ENCODE measurements at regions not wholly inside any gene's neighbourhood (a gene's known extent, or its start where the extent isn't known, plus 50 kb on each side); places are given as distances from the start of the nearest gene placed in this dataset.

DNA sequence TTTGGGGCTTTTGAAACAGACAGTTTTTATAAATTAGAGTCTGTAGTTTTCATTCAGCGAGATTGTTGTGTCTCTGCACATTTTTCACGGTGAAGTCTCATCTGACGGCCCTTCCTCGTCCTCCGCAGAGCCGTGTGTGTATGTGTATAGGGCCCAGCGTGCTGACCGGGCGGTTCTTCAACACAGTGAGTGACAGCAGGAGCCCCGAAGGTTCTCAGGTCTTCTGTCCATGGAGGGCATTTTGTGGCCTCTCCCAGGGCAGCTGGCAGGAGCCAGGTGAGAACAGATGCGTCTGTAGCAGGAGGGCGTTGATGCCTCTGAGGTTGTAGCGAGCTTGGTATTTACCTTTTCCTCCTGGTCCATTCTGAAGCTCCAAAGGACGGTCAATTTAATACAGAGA lies 116.0 kb upstream of the LPCAT1 start:
- Histone ChIP-seq H3K79me2 (no peaks in the 10 kb centered on the region), H3K36me3 (replicated peaks; ENCODE audit: insufficient read depth, low read depth) (no peaks in the 10 kb centered on the region), H2AFZ (no peak overlapping the region), H4K20me1 (ENCODE audit: insufficient read depth, poor library complexity, severe bottlenecking) (no peaks in the 10 kb centered on the region), H3K4me1 (ENCODE audit: insufficient read depth) (no peaks in the 10 kb centered on the region), H3K9me3 (ENCODE audit: low read depth) (no peaks in the 10 kb centered on the region), H3K4me2 (no peak overlapping the region), H3K27me3 (peaks cover 12% of the 10 kb centered on the region), H3K9me2 (replicated peaks; ENCODE audit: insufficient read depth) (no peaks in the 10 kb centered on the region), H3K4me3 (no peak overlapping the region), H3K27ac (no peak overlapping the region)
- DNase-seq (ENCODE audit: low spot score) = no peak
- WGBS (ENCODE audit: low lambda C conversion rate, missing lambda C conversion rate) = 86% methylated on average over 14 of the region's 14 CpGs
- TF ChIP-seq, protein P1, sequence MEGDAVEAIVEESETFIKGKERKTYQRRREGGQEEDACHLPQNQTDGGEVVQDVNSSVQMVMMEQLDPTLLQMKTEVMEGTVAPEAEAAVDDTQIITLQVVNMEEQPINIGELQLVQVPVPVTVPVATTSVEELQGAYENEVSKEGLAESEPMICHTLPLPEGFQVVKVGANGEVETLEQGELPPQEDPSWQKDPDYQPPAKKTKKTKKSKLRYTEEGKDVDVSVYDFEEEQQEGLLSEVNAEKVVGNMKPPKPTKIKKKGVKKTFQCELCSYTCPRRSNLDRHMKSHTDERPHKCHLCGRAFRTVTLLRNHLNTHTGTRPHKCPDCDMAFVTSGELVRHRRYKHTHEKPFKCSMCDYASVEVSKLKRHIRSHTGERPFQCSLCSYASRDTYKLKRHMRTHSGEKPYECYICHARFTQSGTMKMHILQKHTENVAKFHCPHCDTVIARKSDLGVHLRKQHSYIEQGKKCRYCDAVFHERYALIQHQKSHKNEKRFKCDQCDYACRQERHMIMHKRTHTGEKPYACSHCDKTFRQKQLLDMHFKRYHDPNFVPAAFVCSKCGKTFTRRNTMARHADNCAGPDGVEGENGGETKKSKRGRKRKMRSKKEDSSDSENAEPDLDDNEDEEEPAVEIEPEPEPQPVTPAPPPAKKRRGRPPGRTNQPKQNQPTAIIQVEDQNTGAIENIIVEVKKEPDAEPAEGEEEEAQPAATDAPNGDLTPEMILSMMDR (IDR thresholded peaks at IDR 0.05; ENCODE audit: poor library complexity) = no peak
- TF ChIP-seq EZH2phosphoT487 (IDR thresholded peaks at IDR 0.05; ENCODE audit: low read depth, severe bottlenecking, unreplicated experiment) (no peak), EZH2 (IDR thresholded peaks at IDR 0.05; ENCODE audit: borderline replicate concordance) (no peak)

DNA sequence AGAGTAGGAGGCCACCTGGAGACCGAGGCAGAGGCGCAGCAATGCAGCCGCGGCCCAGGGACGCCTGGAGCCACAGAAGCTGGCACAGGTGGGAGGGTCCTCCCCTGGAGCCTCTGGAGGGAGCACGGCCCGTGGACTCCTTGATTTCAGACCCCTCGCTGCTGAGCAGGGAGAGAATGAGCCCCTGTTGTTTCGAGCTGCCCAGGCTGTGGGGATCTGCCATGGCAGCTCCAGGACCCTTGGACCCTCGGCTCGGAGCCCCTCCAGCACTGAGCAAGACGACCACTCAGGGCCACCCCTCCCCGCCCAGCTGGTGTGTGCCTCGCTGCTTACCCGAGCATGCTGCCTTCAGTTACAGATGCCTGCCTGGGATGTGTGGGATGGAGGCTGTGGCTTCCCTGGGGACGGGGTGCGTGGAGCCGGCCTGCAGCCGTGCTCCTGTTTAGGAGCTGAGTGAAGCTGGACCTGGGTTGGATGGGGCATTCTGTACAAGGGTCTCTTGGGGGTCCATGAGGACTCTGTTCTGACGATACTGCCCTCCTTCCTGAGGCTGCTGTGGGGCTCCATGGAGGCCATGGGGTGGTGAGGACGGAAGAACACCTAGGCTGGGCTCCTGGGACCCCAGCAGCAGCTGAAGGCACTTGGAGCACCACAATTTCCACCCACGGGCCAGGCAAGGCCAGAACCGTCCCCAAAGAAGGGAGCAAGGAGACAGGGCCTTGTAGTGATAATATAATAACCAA lies 115.1 kb upstream of the LPCAT1 start:
- Histone ChIP-seq H3K9me2 (replicated peaks; ENCODE audit: insufficient read depth) (no peaks in the 10 kb centered on the region), H3K27ac (no peak overlapping the region), H3K36me3 (replicated peaks; ENCODE audit: insufficient read depth, low read depth) (no peaks in the 10 kb centered on the region), H3K4me3 (no peak overlapping the region), H3K4me1 (ENCODE audit: insufficient read depth) (no peaks in the 10 kb centered on the region), H3K4me2 (no peak overlapping the region), H4K20me1 (ENCODE audit: insufficient read depth, poor library complexity, severe bottlenecking) (no peaks in the 10 kb centered on the region), H3K9me3 (ENCODE audit: low read depth) (no peaks in the 10 kb centered on the region), H2AFZ (no peak overlapping the region), H3K27me3 (peaks cover 7% of the 10 kb centered on the region), H3K79me2 (no peaks in the 10 kb centered on the region)
- 88% methylated on average over 21 of the region's 23 CpGs for WGBS (ENCODE audit: low lambda C conversion rate, missing lambda C conversion rate)
- DNase-seq (ENCODE audit: low spot score) = no peak
- no peak for TF ChIP-seq EZH2phosphoT487 (IDR thresholded peaks at IDR 0.05; ENCODE audit: low read depth, severe bottlenecking, unreplicated experiment)

DNA sequence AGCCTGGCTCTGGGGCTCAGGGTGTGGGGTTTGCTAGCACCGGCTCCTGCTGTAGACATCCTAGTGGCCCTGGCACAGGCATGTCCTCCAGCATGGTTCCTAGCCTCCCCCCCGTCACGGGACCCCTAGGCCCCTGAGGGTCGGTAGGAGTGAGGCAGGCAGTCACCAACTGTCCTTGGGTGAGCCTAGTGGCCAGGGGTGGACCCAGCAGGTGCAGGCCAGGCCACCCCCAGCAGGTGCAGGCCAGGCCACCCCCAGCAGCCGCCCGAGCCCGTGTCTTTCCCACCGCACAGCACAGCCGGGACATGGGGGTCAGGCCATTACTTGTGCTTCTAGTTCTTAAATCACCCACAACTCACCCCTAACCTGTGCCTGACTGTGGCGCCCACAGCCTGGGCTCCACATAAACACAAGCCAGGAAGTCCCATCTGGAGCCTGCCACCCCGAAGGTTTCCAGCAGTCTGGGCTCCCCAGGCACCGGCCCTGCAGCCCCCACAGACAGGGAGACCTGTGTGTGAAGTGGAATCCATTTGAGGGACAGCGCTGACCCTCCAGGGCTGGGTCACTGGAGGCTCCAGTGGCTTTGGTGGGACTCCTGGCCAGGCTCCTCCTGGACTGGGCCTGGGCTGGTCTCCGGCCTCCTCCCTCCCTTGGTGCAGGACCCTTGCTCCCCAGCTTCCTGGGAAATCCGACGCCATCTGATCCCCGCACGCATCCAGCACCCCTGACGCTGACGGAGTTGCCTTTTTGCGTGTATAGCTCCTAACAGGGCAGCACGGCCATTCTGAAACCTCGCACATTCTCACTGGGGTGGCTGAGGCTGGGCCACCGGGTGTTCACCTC lies 114.1 kb upstream of the LPCAT1 start:
- H2AFZ ChIP-seq = no peak overlapping the region
- no peaks in the 10 kb centered on the region for H3K27me3 ChIP-seq
- no peaks in the 10 kb centered on the region for H3K9me2 ChIP-seq (replicated peaks; ENCODE audit: insufficient read depth)
- H3K79me2 ChIP-seq = no peaks in the 10 kb centered on the region
- no peak overlapping the region for H3K4me3 ChIP-seq
- H3K9me3 ChIP-seq (ENCODE audit: low read depth) = no peaks in the 10 kb centered on the region
- no peak overlapping the region for H3K27ac ChIP-seq
- H3K4me1 ChIP-seq (ENCODE audit: insufficient read depth) = no peaks in the 10 kb centered on the region
- no peak overlapping the region for H3K4me2 ChIP-seq
- 84% methylated on average over 24 of the region's 24 CpGs for WGBS (ENCODE audit: low lambda C conversion rate, missing lambda C conversion rate)
- H3K36me3 ChIP-seq (replicated peaks; ENCODE audit: insufficient read depth, low read depth) = no peaks in the 10 kb centered on the region
- TF ChIP-seq EZH2 (IDR thresholded peaks at IDR 0.05; ENCODE audit: borderline replicate concordance) (no peak), EZH2phosphoT487 (IDR thresholded peaks at IDR 0.05; ENCODE audit: low read depth, severe bottlenecking, unreplicated experiment) (no peak)
- TF ChIP-seq, protein P1 (IDR thresholded peaks at IDR 0.05; ENCODE audit: poor library complexity) = no peak
- no peak for DNase-seq (ENCODE audit: low spot score)
- H4K20me1 ChIP-seq (ENCODE audit: insufficient read depth, poor library complexity, severe bottlenecking) = no peaks in the 10 kb centered on the region
